ENCODE measurements at regions not wholly inside any gene's neighbourhood (a gene's known extent, or its start where the extent isn't known, plus 50 kb on each side); places are given as distances from the start of the nearest gene placed in this dataset.

- no peak for DNase-seq
Observed at GRCh38 chr11:79762279-79762921, 321.6 kb upstream of the TENM4 start.

DNA sequence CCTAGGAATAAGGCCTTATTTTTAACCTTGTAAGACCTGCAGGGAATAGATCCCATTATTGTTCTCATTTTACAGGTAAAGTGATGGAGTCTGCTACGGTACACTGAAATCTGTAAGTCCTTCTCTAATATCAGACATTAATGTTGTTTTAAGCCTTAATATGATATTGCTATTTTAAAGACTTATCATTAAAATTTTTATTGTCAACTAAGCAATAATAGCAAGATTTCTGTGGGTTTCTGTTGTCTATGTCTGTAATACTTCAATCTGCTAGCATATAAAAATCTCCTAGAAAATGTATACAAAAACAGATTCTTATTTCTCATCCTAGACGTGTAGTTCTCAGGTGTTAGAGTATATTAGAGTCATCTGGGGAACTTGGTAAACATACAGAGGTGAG is 317.5 kb upstream of the TENM4 start:
- no peak for DNase-seq

DNA sequence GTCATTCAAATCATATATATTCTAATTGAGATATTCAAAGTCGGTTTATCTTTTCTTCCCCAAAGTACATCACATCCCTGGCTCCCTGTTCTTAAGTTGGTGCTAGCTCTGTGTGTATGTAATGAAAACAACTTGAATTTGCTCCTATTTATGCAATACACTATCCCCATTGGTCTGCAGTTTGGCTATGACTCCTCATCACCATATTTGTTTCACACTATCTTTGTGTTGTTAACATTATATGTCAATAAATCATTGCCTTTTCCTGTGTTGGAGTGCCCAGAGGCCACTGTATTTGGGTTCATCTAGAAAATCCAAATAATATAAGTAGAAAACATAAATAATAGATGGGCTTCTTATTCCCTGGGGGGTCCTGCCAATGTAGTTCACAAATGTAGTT is 306.6 kb upstream of the TENM4 start:
- DNase-seq: no peak

- DNase-seq: no peak
Observed at GRCh38 chr11:79744941-79745340, 304.1 kb upstream of the TENM4 start.

DNA sequence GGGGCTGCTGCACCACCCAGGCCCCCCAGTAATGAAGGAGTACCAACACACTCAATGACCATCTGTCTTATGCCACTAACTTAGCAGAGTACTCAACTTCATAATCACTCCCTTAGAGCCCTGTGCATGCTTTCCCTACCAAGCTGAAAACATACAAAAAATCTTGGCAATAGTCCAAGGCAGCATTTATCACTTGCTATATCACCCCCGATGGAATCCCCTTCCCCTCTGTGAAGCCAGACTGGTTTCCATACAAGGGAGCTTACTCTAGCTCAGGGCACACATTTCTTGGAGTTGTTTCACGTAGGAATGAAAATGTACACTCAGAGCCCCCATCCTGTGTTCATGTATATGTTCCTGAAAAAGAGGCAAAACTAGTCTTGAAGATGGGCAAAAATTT is 301.3 kb upstream of the TENM4 start:
- DNase-seq: no peak

DNA sequence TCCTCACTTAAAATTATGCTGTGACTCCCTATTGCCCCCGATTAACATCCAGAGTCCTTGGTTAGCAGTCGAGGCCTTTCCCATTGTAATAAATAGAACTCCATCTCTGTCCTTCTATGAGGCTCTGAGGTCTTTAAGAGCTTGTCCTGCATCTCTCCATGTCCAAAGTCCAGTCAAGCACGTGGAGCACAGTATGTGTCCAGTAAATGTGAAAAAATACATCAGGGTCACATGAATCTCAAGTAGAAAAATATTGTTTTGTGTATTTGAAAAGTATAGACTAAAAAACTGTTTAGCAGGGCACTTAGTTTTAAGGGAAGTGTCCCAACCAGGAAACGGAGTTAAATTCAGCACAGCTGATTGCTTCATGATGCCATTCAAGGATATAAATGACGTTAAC is 298.8 kb upstream of the TENM4 start:
- DNase-seq: no peak

DNA sequence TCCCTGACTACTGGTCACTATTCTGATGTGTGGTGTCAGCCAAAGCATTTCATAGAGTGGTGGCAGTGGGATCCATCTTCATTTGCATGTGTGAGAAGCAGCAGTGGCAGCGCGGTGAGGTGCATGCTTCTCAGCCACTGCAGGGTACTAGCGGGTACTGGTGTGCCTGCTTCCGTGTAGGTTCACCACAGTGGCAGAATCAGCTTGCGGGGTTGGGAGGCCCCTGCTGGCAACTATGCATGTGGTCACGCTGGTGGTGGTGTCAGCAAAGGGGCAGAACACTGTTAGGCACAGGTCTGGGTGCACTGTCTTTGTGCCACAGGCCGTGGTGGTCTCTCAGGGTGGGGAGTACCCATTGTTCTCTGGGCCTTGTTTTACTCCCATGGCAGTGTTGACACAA is 286.4 kb upstream of the TENM4 start:
- no peak for DNase-seq

- DNase-seq: no peak
Observed at GRCh38 chr11:79720115-79720514, 279.3 kb upstream of the TENM4 start.

DNA sequence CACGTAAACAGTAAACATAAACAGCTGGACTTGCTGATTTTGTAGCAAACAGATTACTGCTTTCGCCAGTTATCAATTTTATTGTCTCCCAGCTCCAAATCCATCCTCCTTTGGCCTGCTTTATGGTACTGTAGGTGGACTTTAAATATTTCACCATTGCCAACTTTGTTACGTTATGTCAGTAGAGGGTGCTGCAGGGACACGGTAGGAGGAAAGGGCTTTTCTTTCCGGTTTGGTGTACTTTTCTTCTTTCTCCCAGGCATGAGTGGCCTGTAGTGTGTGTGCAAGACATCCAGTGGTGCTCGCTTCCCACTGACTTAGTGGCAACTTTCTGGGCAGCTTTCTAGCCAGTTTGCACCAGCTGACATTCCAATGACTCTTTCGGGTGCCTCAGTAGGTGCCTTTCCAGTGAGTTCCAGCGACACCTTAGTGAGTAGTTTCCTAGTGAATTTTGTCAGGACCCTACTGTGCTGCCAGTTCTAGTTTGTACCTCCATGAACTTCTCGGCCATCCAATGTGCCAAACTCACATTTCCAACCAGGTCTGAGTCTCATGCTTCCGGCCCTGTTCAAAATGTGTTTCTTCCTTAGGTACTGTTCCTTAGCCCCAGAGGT is 267.6 kb upstream of the TENM4 start:
- no peak for DNase-seq

DNA sequence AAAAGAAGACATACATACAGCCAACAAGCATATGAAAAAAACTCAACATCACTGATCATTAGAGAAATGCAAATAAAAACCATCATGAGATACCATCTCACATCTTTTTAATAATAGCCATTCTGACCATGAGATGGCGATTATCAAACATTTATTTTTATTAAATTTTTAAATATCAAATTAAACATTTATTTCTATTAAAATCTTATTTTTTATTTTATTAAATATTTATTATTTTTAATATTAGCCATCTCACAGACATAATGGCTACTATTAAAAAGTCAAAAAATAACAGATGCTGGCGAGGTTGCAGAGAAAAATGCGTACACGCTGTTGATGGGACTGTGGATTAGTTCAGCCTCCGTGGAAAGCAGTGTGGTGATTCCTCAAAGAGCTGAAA is 264.8 kb upstream of the TENM4 start:
- DNase-seq: no peak

- DNase-seq: no peak
Observed at GRCh38 chr11:79702303-79702702, 261.5 kb upstream of the TENM4 start.

DNA sequence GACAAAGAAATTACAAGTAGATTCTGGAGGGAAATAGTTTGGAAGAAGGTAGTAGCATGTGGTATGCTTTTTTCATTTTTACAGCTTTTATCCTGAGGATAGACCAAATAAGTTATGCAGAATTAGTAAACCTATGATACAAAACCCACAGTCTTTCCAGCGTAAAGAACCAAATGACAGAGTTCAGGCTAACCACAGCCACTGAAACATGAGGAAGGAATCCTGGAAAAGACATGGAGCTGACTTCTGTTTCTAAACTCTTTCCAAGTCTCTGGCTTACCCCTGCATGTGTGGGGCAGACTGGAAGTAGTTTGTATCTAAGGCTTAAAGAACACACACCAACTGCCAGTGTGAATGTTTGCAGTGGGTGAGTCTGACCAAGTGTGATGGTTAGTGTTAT is 258.4 kb upstream of the TENM4 start:
- DNase-seq: no peak

DNA sequence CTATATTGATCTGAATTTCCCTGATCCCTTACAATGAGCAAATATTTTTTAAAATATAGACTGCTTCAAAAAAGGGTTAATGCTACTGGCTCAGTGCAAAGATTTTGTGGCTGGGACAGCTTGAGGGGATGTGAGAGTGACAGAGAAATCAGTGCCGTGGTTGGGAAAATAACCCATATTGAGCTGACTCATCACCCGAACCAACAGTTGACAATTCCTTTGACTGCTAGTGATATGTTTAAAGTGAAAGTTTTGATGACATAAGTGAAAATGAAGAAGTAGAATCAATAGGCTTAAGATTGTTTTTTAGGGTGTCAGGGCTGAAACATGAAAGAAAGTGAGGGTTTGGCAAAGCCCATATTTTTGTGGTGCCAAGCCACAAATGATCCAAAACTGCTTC is 257.1 kb upstream of the TENM4 start:
- no peak for DNase-seq

DNA sequence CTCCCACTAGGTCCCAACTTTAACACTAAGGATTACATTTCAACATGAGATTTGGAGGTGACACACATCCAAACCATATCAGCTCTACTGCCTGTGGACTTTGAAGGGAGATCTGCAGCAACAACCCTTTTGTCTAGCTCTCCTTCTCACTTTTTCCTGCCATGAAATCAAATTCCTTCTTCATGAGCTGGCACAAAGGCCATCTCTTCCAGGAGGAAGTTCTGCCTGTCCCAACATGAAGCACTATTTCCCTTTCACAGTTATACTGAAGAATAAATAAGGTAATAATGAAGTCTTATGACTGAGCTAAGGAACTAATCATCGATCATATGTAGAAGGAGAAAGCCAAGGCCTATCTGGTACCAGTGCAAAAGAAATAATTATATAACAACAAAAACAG is 253.5 kb upstream of the TENM4 start:
- no peak for DNase-seq

- no peak for DNase-seq
Observed at GRCh38 chr11:79691445-79691844, 250.6 kb upstream of the TENM4 start.

DNA sequence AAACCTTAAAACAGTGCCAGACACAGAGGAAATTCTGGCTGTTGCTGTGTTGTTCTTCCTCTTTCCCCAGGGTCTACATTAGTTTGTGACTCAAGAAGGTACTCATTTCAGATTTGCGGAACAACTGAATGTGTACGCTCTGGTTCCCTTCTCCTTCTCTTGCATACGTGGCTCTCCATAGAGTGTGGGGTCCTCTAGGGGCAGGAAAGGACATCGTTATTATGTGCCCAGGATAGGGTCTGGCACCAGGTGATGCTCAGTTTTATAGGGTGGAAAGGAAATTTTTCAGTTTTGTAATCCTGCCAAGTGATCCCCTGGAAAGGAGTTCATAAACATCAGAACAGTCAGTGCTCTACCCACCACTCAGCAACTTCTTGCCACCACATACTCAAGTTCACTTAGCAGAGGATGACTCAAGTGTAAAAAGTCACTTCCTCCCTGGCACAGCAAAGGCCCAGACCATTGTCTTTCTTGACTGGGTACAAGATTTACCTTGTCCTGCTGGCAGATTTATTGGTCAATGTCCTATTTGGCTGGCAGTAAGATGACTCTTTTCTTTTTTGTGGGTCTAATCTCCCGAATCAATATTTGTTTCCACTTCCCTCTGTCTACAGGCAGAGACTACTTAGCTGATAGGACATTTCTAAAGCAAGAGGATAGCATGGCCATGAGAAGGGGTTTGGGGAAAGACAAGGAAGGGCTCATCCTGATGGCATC is 246.0 kb upstream of the TENM4 start:
- no peak for DNase-seq

- DNase-seq: no peak
Observed at GRCh38 chr11:79683930-79684329, 243.1 kb upstream of the TENM4 start.

DNA sequence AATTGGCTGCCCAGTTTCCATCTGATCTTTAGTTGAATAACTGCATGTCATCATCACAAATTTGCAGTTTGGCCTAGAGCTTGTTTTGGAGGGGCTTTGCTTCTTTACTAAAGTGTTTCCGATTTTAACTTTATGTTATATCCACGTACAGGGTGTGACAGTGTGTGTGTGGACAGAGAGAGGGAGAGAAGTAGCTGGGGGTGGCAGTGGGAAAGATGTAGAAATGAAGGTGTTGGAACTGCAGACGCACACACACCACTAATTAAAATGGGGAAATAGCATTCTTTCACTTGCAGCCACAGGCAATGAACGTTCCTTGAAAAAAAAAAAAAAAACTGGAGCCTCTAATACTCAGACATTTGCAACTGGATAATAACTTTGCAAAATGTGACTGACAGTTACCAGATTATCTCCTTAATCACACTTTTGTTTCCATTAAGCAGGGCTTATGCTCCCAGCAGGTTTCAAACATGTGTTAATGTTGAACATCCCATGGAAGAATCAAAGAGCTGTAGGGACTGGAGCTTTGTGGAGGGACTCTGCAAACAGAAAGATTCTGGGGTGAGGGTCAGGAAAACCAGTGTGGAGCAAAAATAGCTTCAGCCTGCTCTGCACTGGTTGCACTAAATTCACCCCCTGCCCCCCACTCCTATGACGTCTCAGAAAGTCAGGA is 238.1 kb upstream of the TENM4 start:
- DNase-seq: no peak

DNA sequence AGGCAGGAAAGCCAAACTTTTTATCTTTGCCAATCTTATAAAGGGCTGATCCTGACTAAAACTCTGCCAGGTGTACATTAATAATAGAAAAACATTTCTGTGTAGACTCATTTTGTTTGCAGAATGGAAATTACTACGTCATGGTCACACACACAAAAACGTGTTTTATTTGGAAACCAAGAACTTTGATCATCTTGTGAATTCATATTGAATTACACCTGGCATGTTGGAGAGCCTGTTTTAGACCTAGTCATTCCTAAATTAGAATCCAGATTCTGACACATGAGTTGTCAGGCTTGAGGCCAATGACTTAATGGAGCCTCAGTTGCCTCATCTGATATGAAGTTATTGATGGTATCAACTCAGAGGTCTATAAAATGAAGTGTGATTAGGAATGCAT is 235.6 kb upstream of the TENM4 start:
- no peak for DNase-seq

GRCh38 chr11:79675081-79675480 is 234.3 kb upstream of the TENM4 start:
- no peak for DNase-seq

- no peak for DNase-seq
Observed at GRCh38 chr11:79672786-79673185, 232.0 kb upstream of the TENM4 start.

DNA sequence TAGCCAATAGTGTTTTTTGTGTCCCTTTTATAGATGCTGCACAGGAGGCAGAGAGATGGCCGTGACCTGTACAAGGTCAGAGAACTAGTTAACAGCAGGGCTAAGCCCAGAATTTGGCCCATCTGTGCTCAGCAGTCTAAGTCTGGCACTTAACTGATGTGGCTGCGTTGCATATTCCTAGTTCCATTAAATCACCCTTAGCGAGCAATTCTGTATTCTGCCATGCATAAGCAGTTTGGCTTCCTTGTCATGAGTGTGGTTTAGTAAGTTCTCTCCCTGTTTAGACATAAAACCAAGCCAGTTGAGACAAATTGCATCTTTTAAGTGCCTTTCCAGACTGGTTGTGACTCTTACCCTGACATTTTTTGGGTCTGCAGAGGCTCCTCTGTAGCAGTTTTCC is 230.6 kb upstream of the TENM4 start:
- no peak for DNase-seq

- DNase-seq: no peak
Observed at GRCh38 chr11:79670882-79671281, 230.1 kb upstream of the TENM4 start.

DNA sequence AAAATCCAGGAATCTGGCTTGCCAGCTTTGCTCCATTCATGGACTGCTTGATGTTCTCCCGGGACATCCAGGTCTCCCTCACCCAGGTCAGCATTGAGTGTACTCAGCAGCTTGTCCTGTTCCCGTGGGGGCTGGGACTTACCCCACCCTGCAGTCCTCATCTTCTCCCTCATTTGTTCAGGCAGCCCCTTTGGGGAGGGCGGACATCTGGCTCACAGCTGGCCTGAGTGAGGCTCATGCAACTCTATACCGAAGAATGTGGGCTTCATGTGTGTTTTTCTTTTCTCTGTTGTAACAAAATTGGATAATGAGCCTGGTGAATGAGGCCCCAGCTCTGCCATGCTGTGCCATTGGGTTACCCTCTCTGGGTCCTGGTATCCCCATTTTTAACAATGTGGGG is 227.7 kb upstream of the TENM4 start:
- no peak for DNase-seq

Data from activated gamma-delta T cell (primary cell).